GM19043 (cell line): ENCODE measurements at regions not wholly inside any gene's neighbourhood (a gene's known extent, or its start where the extent isn't known, plus 50 kb on each side); places are given as distances from the start of the nearest gene placed in this dataset.
"Not testable (repeated sequence)": the region's sequence is repeated elsewhere in the genome, so short reads cannot be mapped to it uniquely, and the experiment has no call there.

Experiments
- ATAC-seq: cut with Tn5 transposase; IDR thresholded peaks from one replicate; pipeline ENCODE4 v1.9.1; 2021; ENCODE audit warnings: low read depth; ENCODE audit not compliant: unreplicated experiment

- ATAC-seq = no peak
Observed at GRCh38 chrX:7409866-7410265, 261.9 kb upstream of the PUDP start.

GRCh38 chrX:7399373-7399772, 251.4 kb upstream of the PUDP start:
- no peak for ATAC-seq

GRCh38 chrX:7390441-7390840, 242.5 kb upstream of the PUDP start:
- no peak for ATAC-seq

- ATAC-seq = no peak
Observed at GRCh38 chrX:7389576-7389975, 241.6 kb upstream of the PUDP start.

- no peak for ATAC-seq
Observed at GRCh38 chrX:7385131-7385530, 237.2 kb upstream of the PUDP start.

GRCh38 chrX:7378406-7378805, 230.5 kb upstream of the PUDP start:
- ATAC-seq = no peak

GRCh38 chrX:7372825-7373525, 225.0 kb upstream of the PUDP start:
- ATAC-seq = no peak

GRCh38 chrX:7362111-7362510, 214.2 kb upstream of the PUDP start:
- no peak for ATAC-seq

- ATAC-seq = no peak
Observed at GRCh38 chrX:7351926-7352325, 204.0 kb upstream of the PUDP start.

- ATAC-seq = no peak
Observed at GRCh38 chrX:7347465-7347864, 199.5 kb upstream of the PUDP start.

GRCh38 chrX:7346021-7346420, 198.1 kb upstream of the PUDP start:
- no peak for ATAC-seq

- no peak for ATAC-seq
Observed at GRCh38 chrX:7343181-7343580, 195.2 kb upstream of the PUDP start.

GRCh38 chrX:7335816-7336362, 187.9 kb upstream of the PUDP start:
- ATAC-seq = not testable (repeated sequence)

GRCh38 chrX:7334253-7334935, 186.4 kb upstream of the PUDP start:
- ATAC-seq = no peak

GRCh38 chrX:7330971-7331746, 183.2 kb upstream of the PUDP start:
- ATAC-seq = no peak

- ATAC-seq = no peak
Observed at GRCh38 chrX:7330556-7330955, 182.6 kb upstream of the PUDP start.

- no peak for ATAC-seq
Observed at GRCh38 chrX:7318661-7319060, 170.7 kb upstream of the PUDP start.

- no peak for ATAC-seq
Observed at GRCh38 chrX:7318241-7318640, 170.3 kb upstream of the PUDP start.

GRCh38 chrX:7316887-7317286, 168.9 kb upstream of the PUDP start:
- ATAC-seq = no peak

GRCh38 chrX:7316280-7316679, 168.3 kb upstream of the PUDP start:
- ATAC-seq = no peak

GRCh38 chrX:7314425-7314824, 166.5 kb upstream of the PUDP start:
- no peak for ATAC-seq
